H1 (cell line): ENCODE measurements at regions not wholly inside any gene's neighbourhood (a gene's known extent, or its start where the extent isn't known, plus 50 kb on each side); places are given as distances from the start of the nearest gene placed in this dataset.

Experiments
- CTCF ChIA-PET: fragments of 300-600 bp; sonication (Branson Sonifier 250); formaldehyde crosslinking; loops from one replicate; lab custom pipeline; 2021; ENCODE audit not compliant: partially characterized antibody; lab: Charles Lee
- POLR2A ChIA-PET: fragments of 300-600 bp; sonication (Branson Sonifier 250); formaldehyde crosslinking; loops from one replicate; lab custom pipeline; 2021; ENCODE audit warnings: inconsistent platforms; ENCODE audit not compliant: partially characterized antibody; lab: Charles Lee
- DNase-seq, 2 experiments: peaks; one replicate each; pipeline versions ENCODE4 v3.0.0 to v3.0.0-alpha.2; 2010 to 2022; ENCODE audit warnings: low spot score in 2 of 2, low read depth in 1 of 2, mixed read lengths in 1 of 2
- FAIRE-seq: peaks from 2 replicates; lab custom pipeline; 2011; peaks lifted over from hg19 to GRCh38; lab: Jason Lieb, UNC
- H2AFZ ChIP-seq: 2 replicates; pipeline ENCODE4 v1.8.1; 2012; ENCODE audit warnings: low read length, inconsistent platforms
- H2AK5ac ChIP-seq: 2 replicates; pipeline ENCODE4 v1.6.1; 2013; ENCODE audit warnings: low read depth, low read length
- H2BK120ac ChIP-seq: replicated peaks from 2 replicates; pipeline ENCODE3; 2013; ENCODE audit warnings: low read depth, low read length, inconsistent platforms
- H2BK12ac ChIP-seq: 2 replicates; pipeline ENCODE4 v1.6.1; 2013; ENCODE audit warnings: low read depth, low read length
- H2BK15ac ChIP-seq: 2 replicates; pipeline ENCODE4 v1.6.1; 2013; ENCODE audit warnings: low read length
- H2BK20ac ChIP-seq: 2 replicates; pipeline ENCODE4 v1.6.1; 2013; ENCODE audit warnings: low read length
- H2BK5ac ChIP-seq: 2 replicates; pipeline ENCODE4 v1.6.1; 2013; ENCODE audit warnings: low read depth, low read length
- H3K14ac ChIP-seq: 2 replicates; pipeline ENCODE4 v1.6.1; 2013; ENCODE audit warnings: inconsistent platforms; ENCODE audit not compliant: insufficient read length
- H3K18ac ChIP-seq: 2 replicates; pipeline ENCODE4 v1.6.1; 2013; ENCODE audit warnings: low read length; ENCODE audit errors: extremely low read depth
- H3K23ac ChIP-seq: 2 replicates; pipeline ENCODE4 v1.6.1; 2013; ENCODE audit warnings: inconsistent platforms; ENCODE audit not compliant: insufficient read length
- H3K23me2 ChIP-seq: 2 replicates; pipeline ENCODE4 v1.6.1; 2013; ENCODE audit warnings: low read depth, low read length
- H3K27ac ChIP-seq: 2 replicates; pipeline ENCODE4 v1.6.1; 2011; ENCODE audit warnings: low read depth, low read length, inconsistent platforms
- H3K27me3 ChIP-seq, 4 experiments: replicated peaks in 1 of 4; 1 replicate in 1 of 4; 2 replicates in 3 of 4; pipeline versions ENCODE4 v1.6.1 to v1.8.1; 2011 to 2013; ENCODE audit warnings: low read length in 3 of 4, mild to moderate bottlenecking in 3 of 4, inconsistent platforms in 2 of 4, mixed read lengths in 2 of 4, moderate library complexity in 1 of 4; ENCODE audit not compliant: control insufficient read depth in 3 of 4, insufficient read depth in 3 of 4; ENCODE audit errors: extremely low read depth in 1 of 4
- H3K36me3 ChIP-seq, 4 experiments: 2 replicates each; pipeline versions ENCODE4 v1.6.1 to v1.8.1; 2011 to 2013; ENCODE audit warnings: mild to moderate bottlenecking in 4 of 4, low read length in 3 of 4, moderate library complexity in 2 of 4, control low read depth in 1 of 4, inconsistent platforms in 1 of 4; ENCODE audit not compliant: insufficient read depth in 4 of 4, control insufficient read depth in 2 of 4
- H3K4ac ChIP-seq: replicated peaks from 2 replicates; pipeline ENCODE3; 2013; ENCODE audit warnings: low read length, low read depth, mixed read lengths, inconsistent platforms; ENCODE audit not compliant: insufficient read length
- H3K4me1 ChIP-seq, 4 experiments: replicated peaks in 1 of 4; 1 replicate in 1 of 4; 2 replicates in 3 of 4; pipeline versions ENCODE4 v1.6.1 to v1.8.1; 2011 to 2013; ENCODE audit warnings: low read length in 3 of 4, inconsistent platforms in 2 of 4, mixed read lengths in 1 of 4; ENCODE audit not compliant: insufficient read depth in 4 of 4, control insufficient read depth in 3 of 4
- H3K4me2 ChIP-seq, 2 experiments: 2 replicates each; pipeline versions ENCODE4 v1.6.1 to v1.8.1; 2011 to 2013; ENCODE audit warnings: low read depth in 2 of 2, low read length in 2 of 2, control low read depth in 1 of 2, inconsistent platforms in 1 of 2, mild to moderate bottlenecking in 1 of 2; ENCODE audit not compliant: insufficient read depth in 1 of 2
- H3K4me3 ChIP-seq, 4 experiments: fragments of 200-600, 300-600 bp in 1 of 4; sonication (generic), shearing (Covaris generic), sonication (Bioruptor Twin) in 1 of 4; 2 replicates each; pipeline versions ENCODE4 v1.5.1 to v1.8.1; 2011 to 2016; ENCODE audit warnings: low read length in 4 of 4, low read depth in 3 of 4, control low read depth in 2 of 4, inconsistent platforms in 2 of 4, mild to moderate bottlenecking in 2 of 4, mixed read lengths in 1 of 4, moderate library complexity in 1 of 4; ENCODE audit not compliant: insufficient read depth in 2 of 4; ENCODE audit errors: extremely low read depth in 1 of 4
- H3K56ac ChIP-seq: replicated peaks from 2 replicates; pipeline ENCODE3; 2013; ENCODE audit warnings: low read depth, mild to moderate bottlenecking, mixed read lengths, low read length, inconsistent platforms; ENCODE audit not compliant: insufficient read length
- H3K79me1 ChIP-seq: 2 replicates; pipeline ENCODE4 v1.6.1; 2013; ENCODE audit warnings: low read depth, low read length, control low read depth
- H3K79me2 ChIP-seq, 2 experiments: 2 replicates each; pipeline versions ENCODE4 v1.6.1 to v1.8.1; 2012 to 2013; ENCODE audit warnings: low read length in 2 of 2, mild to moderate bottlenecking in 2 of 2, inconsistent platforms in 1 of 2; ENCODE audit not compliant: insufficient read depth in 2 of 2, control insufficient read depth in 1 of 2
- H3K9ac ChIP-seq, 4 experiments: replicated peaks in 1 of 4; 1 replicate in 1 of 4; 2 replicates in 3 of 4; pipeline versions ENCODE4 v1.6.1 to v1.8.1; 2011 to 2013; ENCODE audit warnings: low read depth in 3 of 4, low read length in 3 of 4, control low read depth in 2 of 4, mild to moderate bottlenecking in 2 of 4, moderate library complexity in 2 of 4, inconsistent platforms in 1 of 4; ENCODE audit errors: extremely low read depth in 1 of 4
- H3K9me3 ChIP-seq, 2 experiments: 2 replicates each; pipeline versions ENCODE4 v1.6.1 to v1.8.1; 2012 to 2013; ENCODE audit warnings: mild to moderate bottlenecking in 2 of 2, moderate library complexity in 2 of 2, control low read depth in 1 of 2, inconsistent platforms in 1 of 2, low read depth in 1 of 2, low read length in 1 of 2, mixed read lengths in 1 of 2; ENCODE audit not compliant: insufficient read depth in 2 of 2
- H4K20me1 ChIP-seq, 2 experiments: replicated peaks in 1 of 2; 2 replicates each; pipeline versions ENCODE3 to v1.8.1; 2011 to 2013; ENCODE audit warnings: inconsistent platforms in 2 of 2, low read length in 2 of 2, mild to moderate bottlenecking in 1 of 2; ENCODE audit not compliant: insufficient read depth in 2 of 2, control insufficient read depth in 1 of 2
- H4K5ac ChIP-seq: 2 replicates; pipeline ENCODE4 v1.6.1; 2013; ENCODE audit warnings: low read length, low read depth, mixed read lengths, inconsistent platforms; ENCODE audit not compliant: insufficient read length
- H4K8ac ChIP-seq: 2 replicates; pipeline ENCODE4 v1.8.0; 2013; ENCODE audit warnings: mild to moderate bottlenecking, moderate library complexity, low read length, inconsistent platforms; ENCODE audit not compliant: insufficient read depth; ENCODE audit errors: extremely low read depth
- H4K91ac ChIP-seq: replicated peaks from 2 replicates; pipeline ENCODE3; 2013; ENCODE audit warnings: low read length, mixed read lengths, inconsistent platforms; ENCODE audit not compliant: insufficient read length
- EP300 ChIP-seq, 2 experiments: IDR thresholded peaks; 1 replicate in 1 of 2; 2 replicates in 1 of 2; pipeline ENCODE4 v1.6.1; 2011 to 2012; ENCODE audit warnings: low read depth in 2 of 2, low read length in 2 of 2, mild to moderate bottlenecking in 2 of 2, borderline replicate concordance in 1 of 2, inconsistent platforms in 1 of 2, moderate library complexity in 1 of 2
- EZH2 ChIP-seq: fragments of 200-600 bp; sonication (generic); IDR thresholded peaks from 2 replicates; pipeline ENCODE4 v1.7.1; 2012; ENCODE audit warnings: low read depth, mild to moderate bottlenecking, moderate library complexity, low read length, inconsistent platforms; ENCODE audit not compliant: severe bottlenecking
- KDM1A ChIP-seq: fragments of 200-600, 300-600 bp; sonication (generic); IDR thresholded peaks from 2 replicates; pipeline ENCODE4 v1.7.1; 2016; ENCODE audit warnings: mild to moderate bottlenecking, low read length, borderline replicate concordance
- KDM4A ChIP-seq: IDR thresholded peaks from one replicate; pipeline ENCODE4 v1.7.1; 2012; ENCODE audit warnings: low read depth, mild to moderate bottlenecking, moderate library complexity, low read length, inconsistent platforms; ENCODE audit not compliant: severe bottlenecking
- PHF8 ChIP-seq: fragments of 200-600 bp; sonication (generic); conservative IDR thresholded peaks from 2 replicates; pipeline ENCODE4 v1.7.1; 2012; ENCODE audit warnings: low read depth, mild to moderate bottlenecking, inconsistent platforms, low read length, moderate library complexity
- SAP30 ChIP-seq: fragments of 300-600 bp; sonication (generic); IDR thresholded peaks from 2 replicates; pipeline ENCODE4 v1.7.1; 2012; ENCODE audit warnings: low read length, moderate library complexity, mild to moderate bottlenecking, inconsistent platforms; ENCODE audit not compliant: insufficient read depth, insufficient replicate concordance
- SUZ12 ChIP-seq: fragments of 200-600 bp; sonication (generic); IDR thresholded peaks from 2 replicates; pipeline ENCODE4 v1.6.1; 2012; ENCODE audit warnings: mild to moderate bottlenecking, inconsistent platforms, low read length, moderate library complexity, mixed read lengths
- TBP ChIP-seq: IDR thresholded peaks from 2 replicates; pipeline ENCODE4 v1.6.1; 2011; ENCODE audit warnings: low read depth, low read length, improper control_type of control experiment
- WGBS, 2 experiments: shearing (Covaris generic) in 1 of 2; methylation state at CpG; one replicate each; pipeline versions ENCODE4 v1.1.6 to v1.1.7; 2013 to 2015; ENCODE audit warnings: low lambda C conversion rate in 2 of 2, mixed read lengths in 2 of 2, inconsistent platforms in 1 of 2, low coverage in 1 of 2, missing lambda C conversion rate in 1 of 2; ENCODE audit not compliant: insufficient replicate concordance in 2 of 2, insufficient coverage in 1 of 2, insufficient read length in 1 of 2; ENCODE audit errors: extremely low coverage in 1 of 2, missing lambda C conversion rate in 1 of 2; 5-methylcytosine and 5-hydroxymethylcytosine counted together

GRCh38 chr2:16960579-16960978 is 294.9 kb upstream of the CYRIA start:
- Histone ChIP-seq H3K27me3 (no peaks in the 10 kb centered on the region), H3K79me1 (no peaks in the 10 kb centered on the region), H3K23ac (no peak overlapping the region), H2BK5ac (no peak overlapping the region), H4K91ac (no peak overlapping the region), H3K4me3 (no peak overlapping the region), H3K4me1 (no peaks in the 10 kb centered on the region), H2AK5ac (no peak overlapping the region), H3K9ac (no peak overlapping the region), H2BK15ac (no peak overlapping the region), H3K56ac (no peak overlapping the region), H4K5ac (no peak overlapping the region), H3K27ac (no peak overlapping the region), H3K4me2 (no peak overlapping the region), H3K36me3 (no peaks in the 10 kb centered on the region), H3K79me2 (no peaks in the 10 kb centered on the region), H2AFZ (no peak overlapping the region), H4K8ac (no peak overlapping the region), H3K4ac (no peak overlapping the region), H2BK20ac (no peak overlapping the region), H2BK12ac (no peak overlapping the region), H3K23me2 (no peaks in the 10 kb centered on the region), H3K9me3 (no peaks in the 10 kb centered on the region), H4K20me1 (no peaks in the 10 kb centered on the region), H3K14ac (no peak overlapping the region), H2BK120ac (no peak overlapping the region), H3K18ac (no peak overlapping the region)
- no peak for FAIRE-seq
- DNase-seq: no peak
- POLR2A ChIA-PET: interaction anchor here (0.6 kb wide), 1 partner anchor 21 kb away, joined by 5 read pairs; no protein-coding TSS in a partner anchor
- CTCF ChIA-PET: interaction anchor here (1.1 to 3.3 kb wide), 3 partner anchors 8 to 27 kb away, joined by 3 to 9 read pairs (median 3); no protein-coding TSS in a partner anchor
- 97% methylated on average over 3 of the region's 3 CpGs; no CpG with 5 or more reads in 1 of the 2 experiments for WGBS, 2 experiments
- TF ChIP-seq EP300 (IDR thresholded peaks at IDR 0.05; ENCODE audit: borderline replicate concordance in 1 of 2, low read depth in 2 of 2, low read length in 2 of 2) (no peak), SUZ12 (no peak), KDM4A (no peak), KDM1A (no peak), TBP (no peak), SAP30 (no peak), PHF8 (no peak), EZH2 (no peak)
